GM04504 (cell line): ENCODE measurements at regions not wholly inside any gene's neighbourhood (a gene's known extent, or its start where the extent isn't known, plus 50 kb on each side); places are given as distances from the start of the nearest gene placed in this dataset.
A peak's percentile ranks its signal among the peaks of the same experiment; 100 is the strongest.
"Not testable (repeated sequence)": the region's sequence is repeated elsewhere in the genome, so short reads cannot be mapped to it uniquely, and the experiment has no call there.

Experiments
- DNase-seq: peaks from one replicate; pipeline ENCODE4 v3.0.0-alpha.2; 2012; ENCODE audit warnings: low read depth

GRCh38 chr9:81430727-81431126 lies 258.6 kb downstream of the TLE1 start:
- DNase-seq, result peak; percentile 10

GRCh38 chr9:81427870-81428269 lies 261.5 kb downstream of the TLE1 start:
- DNase-seq, result no peak

- no peak for DNase-seq
Measured at GRCh38 chr9:81424431-81424830, 264.9 kb downstream of the TLE1 start.

- no peak for DNase-seq
Measured at GRCh38 chr9:81423589-81424326, 265.6 kb downstream of the TLE1 start.

GRCh38 chr9:81421090-81421489 lies 268.3 kb downstream of the TLE1 start:
- not testable (repeated sequence) for DNase-seq

GRCh38 chr9:81420024-81420423 lies 269.3 kb downstream of the TLE1 start:
- no peak for DNase-seq

GRCh38 chr9:81417941-81418340 lies 271.4 kb downstream of the TLE1 start:
- no peak for DNase-seq

GRCh38 chr9:81417299-81417675 lies 272.1 kb downstream of the TLE1 start:
- DNase-seq, result no peak

GRCh38 chr9:81416476-81417298 lies 272.7 kb downstream of the TLE1 start:
- peak; percentile 28 for DNase-seq

- no peak for DNase-seq
Measured at GRCh38 chr9:81414836-81415235, 274.5 kb downstream of the TLE1 start.

GRCh38 chr9:81411961-81412360 lies 277.4 kb downstream of the TLE1 start:
- peak; percentile 25 for DNase-seq

- DNase-seq, result peak; percentile 49
Measured at GRCh38 chr9:81410201-81410600, 279.1 kb downstream of the TLE1 start.

- no peak for DNase-seq
Measured at GRCh38 chr9:81408951-81409350, 280.4 kb downstream of the TLE1 start.

- DNase-seq, result no peak
Measured at GRCh38 chr9:81404931-81405598, 284.3 kb downstream of the TLE1 start.

GRCh38 chr9:81397481-81398381 lies 291.6 kb downstream of the TLE1 start:
- no peak for DNase-seq

- DNase-seq, result no peak
Measured at GRCh38 chr9:81396528-81396927, 292.8 kb downstream of the TLE1 start.

GRCh38 chr9:81395676-81396054 lies 293.7 kb downstream of the TLE1 start:
- no peak for DNase-seq

- DNase-seq, result no peak
Measured at GRCh38 chr9:81394881-81395675, 294.3 kb downstream of the TLE1 start.

- no peak for DNase-seq
Measured at GRCh38 chr9:81393985-81394811, 295.1 kb downstream of the TLE1 start.

GRCh38 chr9:81391457-81391825 lies 297.9 kb downstream of the TLE1 start:
- no peak for DNase-seq
